ENCODE measurements at regions not wholly inside any gene's neighbourhood (a gene's known extent, or its start where the extent isn't known, plus 50 kb on each side); places are given as distances from the start of the nearest gene placed in this dataset.

GRCh38 chr21:23644768-23645167 is 1962.5 kb downstream of the MRPL39 start:
- CTCF ChIA-PET: interaction anchor here (0.6 kb wide), 1 partner anchor 1037 kb away, joined by 3 read pairs; no protein-coding TSS in a partner anchor
- H3K9me3 ChIP-seq (ENCODE audit: control insufficient read depth, insufficient read depth, low read depth, low read length): no peaks in the 10 kb centered on the region; the same call in 1 of the 2 replicates
- no peaks in the 10 kb centered on the region for H3K36me3 ChIP-seq (ENCODE audit: control insufficient read depth in 2 of 2, insufficient read depth in 1 of 2, low read length in 2 of 2)
- no peak for TF ChIP-seq ZNF19 (tag by site-specific recombination; IDR thresholded peaks at IDR 0.05; ENCODE audit: low read depth)
- TF ChIP-seq ZNF394 (tag by site-specific recombination; IDR thresholded peaks at IDR 0.05; ENCODE audit: borderline replicate concordance): no peak
- TF ChIP-seq ZNF221 (tag by site-specific recombination; IDR thresholded peaks at IDR 0.05; ENCODE audit: borderline replicate concordance): no peak
- no peak for TF ChIP-seq GLI2 (tag by site-specific recombination; IDR thresholded peaks at IDR 0.05; ENCODE audit: borderline replicate concordance, low read depth)
- no peak for TF ChIP-seq ZNF350 (tag by site-specific recombination; IDR thresholded peaks at IDR 0.05)
- TF ChIP-seq ZNF621 (tag by site-specific recombination; IDR thresholded peaks at IDR 0.05): no peak
- no peak for TF ChIP-seq ZNF280C (tag by site-specific recombination; IDR thresholded peaks at IDR 0.05)
- no peak for TF ChIP-seq ZNF302 (tag by site-specific recombination; IDR thresholded peaks at IDR 0.05; ENCODE audit: low read depth)
- TF ChIP-seq REPIN1 (tag by site-specific recombination; IDR thresholded peaks at IDR 0.05; ENCODE audit: low read depth): no peak
- no peak for TF ChIP-seq KLF17 (tag by site-specific recombination; IDR thresholded peaks at IDR 0.05)
- TF ChIP-seq KLF9 (tag by site-specific recombination; IDR thresholded peaks at IDR 0.05; ENCODE audit: low read depth): no peak
- no peak for TF ChIP-seq KLF16 (tag by site-specific recombination; IDR thresholded peaks at IDR 0.05)
- no peak for TF ChIP-seq EGR2 (tag by site-specific recombination; IDR thresholded peaks at IDR 0.05; ENCODE audit: low read depth)
- TF ChIP-seq PRDM4 (tag by site-specific recombination; IDR thresholded peaks at IDR 0.05): no peak
- TF ChIP-seq ZNF10 (tag by site-specific recombination; IDR thresholded peaks at IDR 0.05): no peak
- TF ChIP-seq ZFHX2 (tag by site-specific recombination; conservative IDR thresholded peaks at IDR 0.05): no peak
- H3K4me1 ChIP-seq (ENCODE audit: control insufficient read depth, insufficient read depth, low read length): no peaks in the 10 kb centered on the region
- H3K27ac ChIP-seq (ENCODE audit: extremely low read depth, low read depth, low read length): no peak overlapping the region
- POLR2A ChIA-PET: no interaction called here
- H3K4me3 ChIP-seq (ENCODE audit: low read depth, low read length): no peak overlapping the region

GRCh38 chr21:23639721-23640120 is 1967.6 kb downstream of the MRPL39 start:
- Histone ChIP-seq H3K27ac (ENCODE audit: extremely low read depth, low read depth, low read length) (no peak overlapping the region), H3K36me3 (ENCODE audit: control insufficient read depth in 2 of 2, insufficient read depth in 1 of 2, low read length in 2 of 2) (no peaks in the 10 kb centered on the region), H3K4me1 (ENCODE audit: control insufficient read depth, insufficient read depth, low read length) (no peaks in the 10 kb centered on the region), H3K9me3 (ENCODE audit: control insufficient read depth, insufficient read depth, low read depth, low read length) (no peaks in the 10 kb centered on the region), H3K4me3 (ENCODE audit: low read depth, low read length) (no peak overlapping the region)
- CTCF ChIA-PET: no interaction called here
- POLR2A ChIA-PET: no interaction called here
- TF ChIP-seq ZNF843 (tag by site-specific recombination; IDR thresholded peaks at IDR 0.05) (no peak), ZNF248 (tag by site-specific recombination; IDR thresholded peaks at IDR 0.05) (no peak), ZNF792 (tag by site-specific recombination; IDR thresholded peaks at IDR 0.05) (no peak), ZNF426 (tag by site-specific recombination; IDR thresholded peaks at IDR 0.05) (no peak), ZNF292 (tag by site-specific recombination; IDR thresholded peaks at IDR 0.05; ENCODE audit: borderline replicate concordance, low read depth) (no peak), ZNF548 (tag by site-specific recombination; IDR thresholded peaks at IDR 0.05) (no peak), AEBP2 (tag by site-specific recombination; IDR thresholded peaks at IDR 0.05; ENCODE audit: borderline replicate concordance) (no peak), ZNF404 (tag by site-specific recombination; IDR thresholded peaks at IDR 0.05) (no peak), ZNF785 (tag by site-specific recombination; IDR thresholded peaks at IDR 0.05) (no peak), PRDM1 (tag by site-specific recombination; IDR thresholded peaks at IDR 0.05) (no peak)

Data from HEK293 (cell line).